GM12878 (cell line): ENCODE measurements at regions not wholly inside any gene's neighbourhood (a gene's known extent, or its start where the extent isn't known, plus 50 kb on each side); places are given as distances from the start of the nearest gene placed in this dataset.

Source experiments
- ATAC-seq: fragments of 200-7000 bp; cut with Tn5 transposase; 3 replicates; pipeline ENCODE4 v1.9.1; 2020; ENCODE audit warnings: mild to moderate bottlenecking, moderate library complexity
- BruUV-seq: library from RNA; stranded (reverse); fragments of 400-500 nt; replicated peaks from 2 replicates; lab custom pipeline; 2021; lab: Mats Ljungman, UMichigan
- CTCF ChIA-PET: fragments of 300-600 bp; sonication (Branson Sonifier 250); formaldehyde crosslinking; extraction: SDS; loops from one replicate; lab custom pipeline; 2021; ENCODE audit warnings: inconsistent platforms; lab: Yijun Ruan, JAX
- POLR2A ChIA-PET: fragments of 350-600 bp; formaldehyde crosslinking; extraction: SDS; loops from one replicate; lab custom pipeline; 2021; ENCODE audit warnings: inconsistent platforms; lab: Charles Lee
- RAD21 ChIA-PET: fragments of 300-600 bp; sonication (Branson Sonifier 250); formaldehyde crosslinking; loops from one replicate; lab custom pipeline; 2023; ENCODE audit warnings: antibody characterized with exemption; ENCODE audit not compliant: unreplicated experiment; lab: Charles Lee
- SMC1A ChIA-PET: fragments of 300-600 bp; sonication (Branson Sonifier 250); formaldehyde crosslinking; loops from one replicate; lab custom pipeline; 2023; ENCODE audit not compliant: unreplicated experiment, uncharacterized antibody; lab: Charles Lee
- DNase-seq: peaks from one replicate; pipeline ENCODE4 v3.0.0-alpha.2; 2011; ENCODE audit warnings: low read depth, low spot score
- FAIRE-seq: peaks from 3 replicates; lab custom pipeline; 2011; peaks lifted over from hg19 to GRCh38; lab: Jason Lieb, UNC
- H2AFZ ChIP-seq: 2 replicates; pipeline ENCODE4 v1.6.0; 2011; ENCODE audit warnings: low read depth, low read length, control low read depth; ENCODE audit not compliant: control insufficient read depth
- H3K27ac ChIP-seq: 2 replicates; pipeline ENCODE4 v1.5.1; 2011; ENCODE audit warnings: control low read depth; ENCODE audit not compliant: control insufficient read depth, insufficient read depth
- H3K27me3 ChIP-seq, 2 experiments: replicated peaks in 1 of 2; 2 replicates each; pipeline versions ENCODE4 v1.6.0 to v1.6.1; 2011; ENCODE audit warnings: low read length in 1 of 2; ENCODE audit not compliant: control insufficient read depth in 2 of 2, insufficient read depth in 2 of 2
- H3K36me3 ChIP-seq, 2 experiments: 2 replicates each; pipeline ENCODE4 v1.5.1; 2011; ENCODE audit warnings: low read length in 1 of 2; ENCODE audit not compliant: control insufficient read depth in 2 of 2, insufficient read depth in 2 of 2
- H3K4me1 ChIP-seq: 2 replicates; pipeline ENCODE4 v1.6.1; 2011; ENCODE audit warnings: mild to moderate bottlenecking, low read length, moderate library complexity, mixed read lengths; ENCODE audit not compliant: control insufficient read depth, insufficient read depth
- H3K4me2 ChIP-seq: 2 replicates; pipeline ENCODE4 v1.6.0; 2011; ENCODE audit warnings: control low read depth; ENCODE audit not compliant: control insufficient read depth, insufficient read depth
- H3K4me3 ChIP-seq: fragments of 200-600 bp; sonication (generic); 2 replicates; pipeline ENCODE4 v1.5.1; 2016
- H3K79me2 ChIP-seq: 2 replicates; pipeline ENCODE4 v1.6.0; 2011; ENCODE audit warnings: low read length; ENCODE audit not compliant: control insufficient read depth, insufficient read depth
- H3K9ac ChIP-seq: 2 replicates; pipeline ENCODE4 v1.8.0; 2011; ENCODE audit warnings: low read length, control low read depth, mixed read lengths; ENCODE audit not compliant: control insufficient read depth, insufficient read depth
- H3K9me3 ChIP-seq: replicated peaks from 3 replicates; pipeline ENCODE4 v1.5.1; 2011; ENCODE audit warnings: mild to moderate bottlenecking, low read length; ENCODE audit not compliant: control insufficient read depth, insufficient read depth
- H4K20me1 ChIP-seq: 2 replicates; pipeline ENCODE4 v1.6.0; 2011; ENCODE audit not compliant: control insufficient read depth, insufficient read depth
- BRCA1 ChIP-seq: IDR thresholded peaks from 2 replicates; pipeline ENCODE4 v1.6.1; 2011; ENCODE audit warnings: low read depth, low read length, improper control_type of control experiment
- CHD1 ChIP-seq: IDR thresholded peaks from 2 replicates; pipeline ENCODE4 v1.6.1; 2012; ENCODE audit warnings: low read depth, low read length, improper control_type of control experiment
- ETV6 ChIP-seq, 2 experiments: fragments of 450-650 bp in 1 of 2; IDR thresholded peaks in 1 of 2; conservative IDR thresholded peaks in 1 of 2; 2 replicates each; pipeline ENCODE4 v1.6.1; 2014; ENCODE audit warnings: antibody characterized with exemption in 1 of 2, borderline replicate concordance in 1 of 2, low read depth in 1 of 2, mild to moderate bottlenecking in 1 of 2, moderate library complexity in 1 of 2
- EZH2 ChIP-seq: IDR thresholded peaks from 2 replicates; pipeline ENCODE4 v1.6.1; 2012; ENCODE audit warnings: low read depth, mild to moderate bottlenecking, control low read depth, inconsistent platforms, low read length, borderline replicate concordance; ENCODE audit not compliant: control insufficient read depth
- HDGF ChIP-seq: fragments of 450-650 bp; IDR thresholded peaks from 2 replicates; pipeline ENCODE4 v1.6.1; 2016; ENCODE audit warnings: antibody characterized with exemption
- MTA2 ChIP-seq: fragments of 450-650 bp; IDR thresholded peaks from 2 replicates; pipeline ENCODE4 v1.6.1; 2016; ENCODE audit warnings: low read depth, mild to moderate bottlenecking, moderate library complexity
- NFIC ChIP-seq: IDR thresholded peaks from 2 replicates; pipeline ENCODE4 v1.6.1; 2012; ENCODE audit warnings: low read depth, mild to moderate bottlenecking, inconsistent platforms, low read length, moderate library complexity
- NFYB ChIP-seq: IDR thresholded peaks from 2 replicates; pipeline ENCODE4 v1.6.1; 2011; ENCODE audit warnings: low read depth, mild to moderate bottlenecking, low read length, improper control_type of control experiment, moderate library complexity; ENCODE audit not compliant: insufficient read depth
- NRF1 ChIP-seq: conservative IDR thresholded peaks from 2 replicates; pipeline ENCODE4 v1.6.1; 2011; ENCODE audit warnings: mild to moderate bottlenecking, low read depth, low read length, improper control_type of control experiment
- SREBF2 ChIP-seq: IDR thresholded peaks from 2 replicates; pipeline ENCODE4 v1.6.1; 2012; ENCODE audit warnings: mild to moderate bottlenecking, low read length
- SUZ12 ChIP-seq: fragments of 200-600 bp; sonication (generic); IDR thresholded peaks from one replicate; pipeline ENCODE4 v1.6.1; 2018; ENCODE audit warnings: antibody characterized with exemption, mild to moderate bottlenecking; ENCODE audit not compliant: unreplicated experiment
- WRNIP1 ChIP-seq: IDR thresholded peaks from 2 replicates; pipeline ENCODE4 v1.6.1; 2011; ENCODE audit warnings: low read depth, low read length, improper control_type of control experiment, borderline replicate concordance
- ZNF207 ChIP-seq: fragments of 450-650 bp; IDR thresholded peaks from 2 replicates; pipeline ENCODE4 v1.6.1; 2014; ENCODE audit warnings: antibody characterized with exemption, mild to moderate bottlenecking, borderline replicate concordance
- ZNF217 ChIP-seq: fragments of 450-650 bp; IDR thresholded peaks from 2 replicates; pipeline ENCODE4 v1.6.1; 2017; ENCODE audit warnings: antibody characterized with exemption, mild to moderate bottlenecking
- WGBS: methylation state at CpG from one replicate; pipeline ENCODE4 v1.1.6; 2016; ENCODE audit warnings: low lambda C conversion rate; ENCODE audit not compliant: insufficient replicate concordance, insufficient coverage; ENCODE audit errors: missing lambda C conversion rate; 5-methylcytosine and 5-hydroxymethylcytosine counted together
- in situ Hi-C: fragments of 300-500 bp; cut with MboI; formaldehyde crosslinking; loops from 9 replicates; pipeline ENCODE4 v1.14.3; 2018; ENCODE audit warnings: mixed read lengths
- intact Hi-C: fragments of 100-400 bp; cut with micrococcal nuclease; formaldehyde crosslinking; loops from one replicate; pipeline ENCODE4 v1.14.2; 2022; ENCODE audit not compliant: unreplicated experiment

DNA sequence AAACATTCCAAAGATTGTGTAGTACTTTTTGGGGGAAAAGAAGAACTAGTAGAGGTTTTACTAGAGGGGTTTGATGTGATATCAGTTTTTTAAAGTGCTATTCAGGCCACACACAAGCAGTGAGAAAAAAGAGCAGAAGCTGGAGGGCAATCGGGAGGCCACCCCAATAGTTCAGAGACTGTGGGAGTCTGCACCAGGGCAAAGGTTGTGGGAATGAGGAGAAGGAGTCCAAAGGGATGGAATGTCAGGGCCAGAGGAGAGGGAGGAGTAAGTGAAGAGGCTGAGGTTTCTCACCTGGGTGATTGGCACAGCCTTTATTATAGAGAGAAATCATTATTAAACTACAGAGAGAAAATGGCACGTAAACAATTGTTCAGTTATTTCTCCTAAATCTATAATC is 134.9 kb upstream of the RAD23B start:
- Histone ChIP-seq H3K4me3 (no peak overlapping the region), H3K9ac (no peak overlapping the region), H2AFZ (no peak overlapping the region), H4K20me1 (no peaks in the 10 kb centered on the region), H3K79me2 (no peaks in the 10 kb centered on the region), H3K36me3 (no peaks in the 10 kb centered on the region), H3K4me2 (no peak overlapping the region), H3K4me1 (no peaks in the 10 kb centered on the region), H3K27ac (no peak overlapping the region), H3K9me3 (no peaks in the 10 kb centered on the region; the same call in 2 of the 3 replicates), H3K27me3 (peaks cover 0 to 5% of the 10 kb centered on the region in 2 experiments; a peak in 1 of 4 replicates)
- WGBS, result 21% methylated on average over 2 of the region's 2 CpGs
- in situ Hi-C loops (no loop called here), intact Hi-C loops (no loop called here)
- ChIA-PET POLR2A (no interaction called here), CTCF (interaction anchor here (0.8 to 2.7 kb wide), 3 partner anchors 9 to 12 kb away, joined by 3 to 9 read pairs (median 9); no protein-coding TSS in a partner anchor), RAD21 (interaction anchor here (1.6 kb wide), 1 partner anchor 10 kb away, joined by 4 read pairs; no protein-coding TSS in a partner anchor)
- DNase-seq, result no peak
- no peak for FAIRE-seq
- BruUV-seq, result no TSS peak
- TF ChIP-seq WRNIP1, result no peak
- TF ChIP-seq SUZ12, result no peak
- no peak for TF ChIP-seq MTA2
- no peak for TF ChIP-seq NRF1
- TF ChIP-seq NFYB, result no peak
- no peak for TF ChIP-seq SREBF2
- no peak for TF ChIP-seq ZNF207
- TF ChIP-seq HDGF, result no peak
- no peak for TF ChIP-seq CHD1
- TF ChIP-seq BRCA1, result no peak
- TF ChIP-seq ZNF217, result no peak
- TF ChIP-seq ETV6 (conservative IDR thresholded peaks at IDR 0.05 in 1 of 2, IDR thresholded peaks at IDR 0.05 in 1 of 2; ENCODE audit: borderline replicate concordance in 1 of 2, low read depth in 1 of 2), result no peak
- no peak for TF ChIP-seq NFIC
- no peak for TF ChIP-seq EZH2
- TF ChIP-seq, all 136 proteins: peak for 0
- no peak for ATAC-seq
- SMC1A ChIA-PET, result interaction anchor here (1.0 to 1.8 kb wide), 2 partner anchors 10 to 12 kb away, joined by 4 to 7 read pairs; no protein-coding TSS in a partner anchor
